GM18507 (cell line): ENCODE measurements at regions not wholly inside any gene's neighbourhood (a gene's known extent, or its start where the extent isn't known, plus 50 kb on each side); places are given as distances from the start of the nearest gene placed in this dataset.
"Not testable (repeated sequence)": the region's sequence is repeated elsewhere in the genome, so short reads cannot be mapped to it uniquely, and the experiment has no call there.

Experiments used
- DNase-seq: peaks from one replicate; pipeline ENCODE4 v3.0.0; 2011; ENCODE audit warnings: low read depth; ENCODE audit not compliant: insufficient read length; ENCODE audit errors: extremely low spot score
- FAIRE-seq: peaks from 2 replicates; lab custom pipeline; 2011; peaks lifted over from hg19 to GRCh38; lab: Jason Lieb, UNC

DNA sequence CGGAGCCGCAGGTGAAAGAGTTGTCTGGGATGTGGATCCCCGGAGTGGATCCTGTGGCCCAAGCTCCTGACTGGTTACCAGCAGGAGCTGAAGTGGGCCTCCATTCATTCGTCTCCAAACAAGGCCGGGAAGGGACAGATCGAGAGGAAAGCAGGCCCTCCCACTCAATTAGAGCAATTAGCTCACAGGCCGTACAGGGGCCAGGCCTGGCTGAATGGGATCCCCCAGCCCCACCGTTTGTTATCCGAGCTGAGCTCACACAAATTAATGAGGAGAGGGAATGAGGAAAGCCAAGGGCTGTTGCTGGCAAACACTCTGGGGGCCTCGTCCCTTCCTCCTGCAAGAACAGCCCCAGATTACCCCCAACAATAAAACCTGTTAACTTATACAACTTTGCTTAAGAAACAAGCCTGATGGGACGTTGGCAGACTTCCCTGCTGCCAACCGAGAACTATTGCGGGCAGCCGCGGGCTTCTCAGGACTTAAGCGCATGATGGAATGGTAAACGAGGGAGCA lies 338.0 kb downstream of the BCL11A start:
- no peak for FAIRE-seq
- no peak for DNase-seq

GRCh38 chr2:60214626-60214875 lies 338.9 kb downstream of the BCL11A start:
- FAIRE-seq, result no peak
- DNase-seq, result no peak

DNA sequence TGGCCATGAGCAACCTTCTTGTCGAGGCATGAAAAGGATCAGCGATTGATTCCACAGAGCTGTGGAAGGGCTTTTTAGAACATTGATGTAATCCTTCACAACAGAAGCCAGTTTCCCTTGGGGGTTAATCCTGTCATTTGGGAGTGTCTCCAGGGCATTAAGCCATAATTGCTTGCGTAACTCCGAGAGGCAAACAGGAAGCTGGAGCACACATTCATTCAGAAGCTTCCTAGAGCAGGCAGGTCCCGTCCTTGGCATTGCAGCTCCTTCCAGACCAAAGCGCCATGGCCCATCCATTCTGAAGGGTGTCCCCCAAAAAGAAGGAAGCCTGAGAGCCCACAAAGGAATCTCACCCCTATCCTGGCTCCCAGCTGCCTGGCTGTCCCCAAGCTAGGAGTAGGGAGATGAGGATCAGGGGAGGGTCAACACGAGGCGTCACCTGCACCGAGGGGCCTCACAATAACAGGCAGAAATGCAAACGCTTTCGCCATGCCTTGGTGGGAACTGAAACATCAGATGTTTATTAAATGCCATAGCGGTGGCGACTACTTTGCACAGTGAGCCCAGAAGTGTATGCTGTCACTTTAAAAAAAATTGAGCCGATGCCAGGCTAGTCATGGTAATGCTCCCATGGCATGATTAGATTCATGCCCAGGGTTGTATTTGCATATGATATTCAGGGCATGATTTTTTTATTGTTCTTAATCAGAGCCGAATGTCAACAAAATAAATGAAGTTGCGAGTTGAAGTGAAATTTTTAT lies 339.4 kb downstream of the BCL11A start:
- no peak for DNase-seq
- no peak for FAIRE-seq

- FAIRE-seq (no peak), DNase-seq (no peak)
These were observed 341.1 kb downstream of the BCL11A start for GRCh38 chr2:60212181-60212945.

- FAIRE-seq, DNase-seq: not testable (repeated sequence)
These were observed 364.4 kb downstream of the BCL11A start for GRCh38 chr2:60189006-60189405.

DNA sequence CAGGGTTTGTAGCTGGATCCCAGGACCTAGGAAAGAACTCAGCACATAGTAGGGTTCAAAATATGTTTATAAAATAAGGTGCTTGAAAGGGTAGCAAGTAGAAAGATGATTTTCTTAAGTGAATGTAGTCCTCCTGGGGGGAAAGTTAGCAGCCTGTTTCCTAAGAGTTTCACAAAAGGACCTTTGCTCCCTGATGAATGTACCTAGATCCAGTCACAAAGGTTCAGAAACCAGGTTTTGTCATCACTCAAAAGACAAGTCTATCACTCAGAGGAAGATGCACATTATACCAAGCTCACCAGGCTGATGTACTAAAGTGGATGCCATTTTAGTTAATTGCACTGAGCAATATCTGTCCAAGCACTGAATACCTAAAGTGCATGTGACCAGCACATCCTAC lies 378.2 kb downstream of the BCL11A start:
- FAIRE-seq, result no peak

GRCh38 chr2:60174146-60174545 lies 379.3 kb downstream of the BCL11A start:
- FAIRE-seq (no peak), DNase-seq (no peak)

More for the DNA sequence above, 378.2 kb downstream of the BCL11A start:
- DNase-seq, result no peak

GRCh38 chr2:60172801-60173200 lies 380.7 kb downstream of the BCL11A start:
- no peak for FAIRE-seq

GRCh38 chr2:60170272-60170671 lies 383.2 kb downstream of the BCL11A start:
- DNase-seq (no peak), FAIRE-seq (no peak)

More at GRCh38 chr2:60172801-60173200, 380.7 kb downstream of the BCL11A start:
- no peak for DNase-seq

DNA sequence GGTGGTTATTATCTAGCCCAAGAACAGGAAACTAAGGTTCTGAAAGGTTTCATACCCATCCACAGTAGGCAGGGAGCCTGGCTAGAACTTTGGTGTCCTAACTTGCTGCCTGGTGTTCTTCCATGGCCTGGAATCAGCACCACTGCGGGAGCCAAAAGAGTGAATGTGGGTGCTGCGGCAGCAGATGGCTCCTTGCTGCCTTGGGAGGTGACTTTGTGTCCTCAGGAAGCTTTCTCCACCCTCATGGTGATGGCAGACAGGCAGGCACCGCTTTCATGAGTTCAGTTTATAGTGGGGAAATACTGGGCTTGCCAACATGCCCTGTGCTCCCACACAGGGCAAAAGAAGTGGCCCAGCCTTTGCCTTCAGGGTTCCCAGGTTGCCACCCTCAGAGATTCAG lies 385.2 kb downstream of the BCL11A start:
- DNase-seq (no peak), FAIRE-seq (no peak)

GRCh38 chr2:60167089-60167488 lies 386.4 kb downstream of the BCL11A start:
- FAIRE-seq (no peak), DNase-seq (no peak)

DNA sequence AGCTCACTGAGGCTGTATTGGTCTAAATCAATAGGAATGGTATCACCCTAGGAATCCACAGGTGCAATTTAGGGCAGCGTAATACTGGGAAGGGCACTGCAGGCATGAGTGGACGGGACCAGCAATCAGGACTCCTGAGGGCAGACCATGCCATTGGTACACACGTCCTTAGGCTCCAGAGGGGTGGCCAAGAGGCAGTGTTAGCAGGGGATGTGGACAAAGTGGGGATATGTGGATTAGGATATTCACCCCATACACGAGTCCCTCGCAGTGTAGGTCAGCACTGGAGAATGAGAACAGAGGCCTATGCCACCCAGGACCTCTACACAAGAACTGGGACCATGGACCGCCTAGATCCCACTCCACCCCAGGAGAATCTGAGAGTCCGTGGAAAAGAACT lies 389.8 kb downstream of the BCL11A start:
- DNase-seq (no peak), FAIRE-seq (no peak)

DNA sequence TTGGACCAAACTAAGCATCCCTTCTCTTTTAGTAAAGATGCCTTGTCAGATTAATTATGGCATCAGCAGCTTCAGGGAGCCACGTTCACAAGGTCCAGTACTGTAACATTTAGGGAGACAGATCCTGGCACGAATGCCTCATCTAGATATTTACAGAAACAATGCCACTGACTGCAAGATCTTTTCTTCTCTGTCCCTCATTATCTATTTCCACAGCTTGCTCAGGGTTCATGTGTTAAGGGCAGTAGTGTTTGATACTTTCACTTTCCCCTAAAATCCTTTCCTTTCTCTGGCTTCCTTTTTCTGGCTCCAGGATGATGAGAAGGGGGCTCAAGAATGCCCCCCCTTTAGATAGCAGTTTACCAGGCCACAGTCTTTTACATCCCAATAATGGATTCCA lies 393.9 kb downstream of the BCL11A start:
- FAIRE-seq (no peak), DNase-seq (no peak)

DNA sequence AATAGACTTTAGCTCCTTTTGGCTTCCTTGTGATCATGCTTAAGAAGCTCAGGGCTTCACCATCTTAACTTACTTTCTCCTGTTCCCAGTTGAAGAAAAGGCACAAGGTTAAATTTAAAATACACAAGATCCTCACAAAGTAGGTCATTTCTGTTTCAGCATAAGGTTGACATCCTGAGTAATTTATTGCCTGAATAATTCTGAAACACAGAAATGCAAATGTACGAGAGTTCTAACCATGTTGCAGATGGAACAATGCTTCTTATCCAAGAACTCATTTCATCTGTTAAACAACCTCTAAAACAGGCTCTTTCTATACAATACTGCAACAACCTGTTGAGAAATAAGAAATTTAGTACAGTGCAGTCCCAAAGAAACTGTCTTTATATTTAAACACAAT lies 395.2 kb downstream of the BCL11A start:
- no peak for DNase-seq
- FAIRE-seq, result peak; percentile 12

- DNase-seq (no peak), FAIRE-seq (no peak)
These were observed 396.2 kb downstream of the BCL11A start for GRCh38 chr2:60157283-60157682.

GRCh38 chr2:60154142-60154541 lies 399.3 kb downstream of the BCL11A start:
- no peak for FAIRE-seq

DNA sequence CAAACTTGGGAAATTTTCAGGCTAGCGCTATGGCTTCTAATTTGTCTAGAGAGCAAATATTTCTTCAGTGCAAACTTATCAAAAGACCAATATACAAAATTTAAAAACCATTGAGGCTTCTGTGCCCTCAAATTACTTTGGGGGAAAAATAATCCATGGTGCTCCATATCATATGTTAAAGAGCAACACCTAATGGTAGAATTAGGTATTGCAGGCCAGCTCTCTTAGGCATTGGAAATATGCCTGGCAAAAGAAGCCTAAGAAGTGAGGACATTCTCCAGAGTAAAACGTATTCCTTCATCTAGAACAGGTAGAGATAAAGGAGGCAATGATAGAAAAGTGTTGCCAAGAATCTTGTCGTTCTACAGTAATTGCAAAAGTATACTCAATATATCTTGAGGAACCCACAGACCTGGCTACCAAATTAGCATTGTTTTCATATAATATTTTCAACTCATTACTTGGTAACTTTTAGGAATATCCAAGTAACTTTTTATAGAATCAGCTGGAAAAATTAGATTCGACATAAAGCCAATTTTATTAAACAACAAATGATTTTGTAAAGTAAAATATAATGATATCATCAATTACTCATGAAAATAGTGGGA lies 401.1 kb downstream of the BCL11A start:
- FAIRE-seq (peak; percentile 12), DNase-seq (no peak)

More at GRCh38 chr2:60154142-60154541, 399.3 kb downstream of the BCL11A start:
- DNase-seq, result no peak

DNA sequence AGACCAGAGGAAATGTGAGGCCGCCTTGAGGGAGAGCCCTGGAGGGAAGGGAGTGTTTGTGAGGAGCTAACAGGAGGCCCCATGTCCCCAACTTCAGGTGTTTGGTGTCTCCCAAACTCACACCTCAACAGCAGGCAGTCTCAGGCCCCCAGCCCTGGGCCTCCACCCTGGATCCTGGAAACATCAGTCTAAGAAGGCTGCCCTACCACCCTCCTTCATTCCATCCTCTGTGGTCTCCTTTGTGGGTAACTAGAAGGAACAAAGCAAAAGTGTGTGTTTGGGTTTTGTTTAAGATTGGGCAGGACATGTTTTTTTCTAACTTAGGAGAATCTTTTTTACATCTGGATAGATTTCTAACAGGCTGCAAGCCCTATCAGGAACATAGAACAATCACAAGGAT lies 404.3 kb downstream of the BCL11A start:
- no peak for FAIRE-seq
- DNase-seq, result no peak

DNA sequence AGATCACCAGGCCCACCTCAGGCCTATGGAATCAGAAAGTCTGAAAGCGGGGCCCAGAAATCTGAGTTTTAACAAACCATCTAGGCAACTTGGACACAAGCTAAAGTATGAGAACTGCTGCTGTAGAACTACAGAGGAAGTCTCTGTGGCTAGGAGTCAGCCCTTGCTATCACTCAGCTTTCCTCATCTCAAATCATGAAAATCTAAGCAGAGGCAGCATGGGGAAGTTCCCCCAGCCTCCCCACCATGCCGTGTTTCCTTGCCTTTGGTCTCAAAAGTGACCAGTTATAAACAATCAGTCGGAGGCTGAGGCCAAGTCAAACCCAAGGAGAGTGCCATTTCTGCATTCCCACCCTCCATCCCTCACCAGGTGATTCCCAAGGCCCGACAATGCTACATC lies 404.7 kb downstream of the BCL11A start:
- DNase-seq (no peak), FAIRE-seq (no peak)

- no peak for FAIRE-seq
- no peak for DNase-seq
These were observed 413.3 kb downstream of the BCL11A start for GRCh38 chr2:60140185-60140584.

DNA sequence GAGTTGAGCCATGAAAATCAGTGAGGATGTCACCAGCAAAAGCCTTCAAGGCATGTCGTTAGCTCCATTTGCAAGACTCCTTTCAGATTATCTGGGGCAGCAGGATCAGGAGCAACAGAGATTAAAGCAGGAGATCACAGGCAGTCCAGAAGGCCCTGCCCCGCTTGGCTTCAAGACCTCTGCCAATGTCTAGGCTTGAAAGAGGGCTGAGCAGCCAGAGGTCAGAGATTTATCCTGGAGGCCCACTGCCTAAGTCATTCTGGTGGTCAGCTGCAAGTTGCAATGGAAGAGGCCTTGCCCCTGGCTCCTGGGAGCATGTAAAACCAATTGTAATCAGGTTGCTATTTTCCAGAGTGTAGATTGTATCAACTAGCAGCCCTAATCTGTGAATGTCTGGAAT lies 416.5 kb downstream of the BCL11A start:
- DNase-seq (no peak), FAIRE-seq (no peak)
